ENCODE measurements at regions not wholly inside any gene's neighbourhood (a gene's known extent, or its start where the extent isn't known, plus 50 kb on each side); places are given as distances from the start of the nearest gene placed in this dataset.
A peak's percentile ranks its signal among the peaks of the same experiment; 100 is the strongest.

DNA sequence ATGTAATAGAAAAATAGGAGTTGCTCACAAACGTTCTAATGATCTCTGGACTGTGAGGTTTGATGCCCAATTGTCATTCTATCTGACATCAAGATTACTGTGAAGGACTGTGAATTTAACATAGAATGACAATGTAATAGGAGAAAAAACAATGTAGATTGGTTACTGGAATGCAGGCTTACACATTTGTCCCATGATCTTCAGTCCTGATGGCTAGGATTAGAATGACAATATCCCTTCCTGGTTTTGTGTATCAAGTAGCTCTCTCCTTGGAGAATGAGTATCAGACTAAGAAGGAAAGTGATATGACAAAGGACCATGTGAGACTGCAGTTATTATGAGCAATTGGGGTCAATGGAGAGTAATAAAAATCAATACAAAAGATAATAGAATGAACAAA, 862.2 kb upstream of the C9orf72 start:
- no peaks in the 10 kb centered on the region for H3K4me1 ChIP-seq
- H3K27me3 ChIP-seq: no peaks in the 10 kb centered on the region
- H3K36me3 ChIP-seq: no peaks in the 10 kb centered on the region
- no peaks in the 10 kb centered on the region for H3K9me3 ChIP-seq
- H3K27ac ChIP-seq: no peak overlapping the region
- TF ChIP-seq, protein P1, sequence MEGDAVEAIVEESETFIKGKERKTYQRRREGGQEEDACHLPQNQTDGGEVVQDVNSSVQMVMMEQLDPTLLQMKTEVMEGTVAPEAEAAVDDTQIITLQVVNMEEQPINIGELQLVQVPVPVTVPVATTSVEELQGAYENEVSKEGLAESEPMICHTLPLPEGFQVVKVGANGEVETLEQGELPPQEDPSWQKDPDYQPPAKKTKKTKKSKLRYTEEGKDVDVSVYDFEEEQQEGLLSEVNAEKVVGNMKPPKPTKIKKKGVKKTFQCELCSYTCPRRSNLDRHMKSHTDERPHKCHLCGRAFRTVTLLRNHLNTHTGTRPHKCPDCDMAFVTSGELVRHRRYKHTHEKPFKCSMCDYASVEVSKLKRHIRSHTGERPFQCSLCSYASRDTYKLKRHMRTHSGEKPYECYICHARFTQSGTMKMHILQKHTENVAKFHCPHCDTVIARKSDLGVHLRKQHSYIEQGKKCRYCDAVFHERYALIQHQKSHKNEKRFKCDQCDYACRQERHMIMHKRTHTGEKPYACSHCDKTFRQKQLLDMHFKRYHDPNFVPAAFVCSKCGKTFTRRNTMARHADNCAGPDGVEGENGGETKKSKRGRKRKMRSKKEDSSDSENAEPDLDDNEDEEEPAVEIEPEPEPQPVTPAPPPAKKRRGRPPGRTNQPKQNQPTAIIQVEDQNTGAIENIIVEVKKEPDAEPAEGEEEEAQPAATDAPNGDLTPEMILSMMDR (IDR thresholded peaks at IDR 0.05): no peak
- no peak for TF ChIP-seq POLR2A (IDR thresholded peaks at IDR 0.05)
- intact Hi-C loops (cut with DNase I): no loop called here
- H3K4me3 ChIP-seq: no peak overlapping the region
- no peak for ATAC-seq
- DNase-seq: no peak
- 21% methylated on average over 1 of the region's 1 CpG for WGBS (ENCODE audit: insufficient coverage, low coverage, low lambda C conversion rate, missing lambda C conversion rate)

DNA sequence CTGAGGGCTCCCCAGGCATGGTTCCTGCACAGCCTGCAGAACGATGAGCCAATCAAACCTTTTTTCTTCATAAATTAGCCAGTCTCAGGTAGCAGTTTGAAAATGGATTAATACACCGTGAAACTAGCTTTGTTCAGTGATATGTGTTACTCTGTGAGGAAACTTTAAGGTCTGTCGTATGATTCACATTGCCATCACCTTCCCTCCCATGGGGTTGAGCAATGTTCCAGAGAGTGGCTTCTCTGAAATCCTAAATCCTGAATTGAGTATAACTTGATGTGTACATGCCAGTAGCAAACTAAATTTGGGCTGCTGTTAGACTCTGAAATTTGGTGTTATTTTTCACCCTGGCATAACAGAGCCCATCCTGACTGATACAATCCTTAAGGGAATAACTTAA, 866.4 kb upstream of the C9orf72 start:
- intact Hi-C loops (cut with DNase I): no loop called here
- no peaks in the 10 kb centered on the region for H3K9me3 ChIP-seq
- no peak for ATAC-seq
- no peaks in the 10 kb centered on the region for H3K36me3 ChIP-seq
- no peaks in the 10 kb centered on the region for H3K4me1 ChIP-seq
- no peak overlapping the region for H3K4me3 ChIP-seq
- no peak for DNase-seq
- no peak overlapping the region for H3K27ac ChIP-seq
- H3K27me3 ChIP-seq: no peaks in the 10 kb centered on the region
- TF ChIP-seq, protein P1 (IDR thresholded peaks at IDR 0.05): no peak
- no peak for TF ChIP-seq POLR2A (IDR thresholded peaks at IDR 0.05)
- WGBS (ENCODE audit: insufficient coverage, low coverage, low lambda C conversion rate, missing lambda C conversion rate): 52% methylated on average over 3 of the region's 3 CpGs

DNA sequence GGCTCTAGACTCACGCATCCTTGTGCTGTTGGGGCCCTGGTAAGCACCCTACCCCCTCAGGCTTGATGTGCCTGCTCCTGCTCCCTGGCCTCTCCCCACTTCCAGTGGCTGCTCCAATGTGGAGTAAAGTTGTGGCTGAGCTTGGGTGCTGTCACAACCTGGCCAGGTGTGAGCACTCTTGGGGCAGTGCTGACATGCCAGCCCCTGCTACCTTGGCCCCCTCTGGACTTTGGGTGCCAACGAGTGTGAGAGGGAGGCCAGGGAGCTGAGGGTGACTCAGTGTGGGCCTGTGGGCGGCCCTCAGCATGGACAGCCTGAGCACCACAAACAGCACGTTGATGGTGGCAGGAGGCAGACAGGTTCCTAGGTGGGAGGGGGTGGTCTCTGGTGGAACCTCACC, 870.2 kb upstream of the C9orf72 start:
- no peaks in the 10 kb centered on the region for H3K9me3 ChIP-seq
- ATAC-seq: no peak
- DNase-seq: no peak
- no peaks in the 10 kb centered on the region for H3K36me3 ChIP-seq
- H3K4me3 ChIP-seq: no peak overlapping the region
- WGBS (ENCODE audit: insufficient coverage, low coverage, low lambda C conversion rate, missing lambda C conversion rate): 60% methylated on average over 1 of the region's 4 CpGs
- intact Hi-C loops (cut with DNase I): no loop called here
- H3K4me1 ChIP-seq: no peaks in the 10 kb centered on the region
- no peak for TF ChIP-seq POLR2A (IDR thresholded peaks at IDR 0.05)
- TF ChIP-seq, protein P1 (IDR thresholded peaks at IDR 0.05): no peak
- no peaks in the 10 kb centered on the region for H3K27me3 ChIP-seq
- H3K27ac ChIP-seq: no peak overlapping the region

DNA sequence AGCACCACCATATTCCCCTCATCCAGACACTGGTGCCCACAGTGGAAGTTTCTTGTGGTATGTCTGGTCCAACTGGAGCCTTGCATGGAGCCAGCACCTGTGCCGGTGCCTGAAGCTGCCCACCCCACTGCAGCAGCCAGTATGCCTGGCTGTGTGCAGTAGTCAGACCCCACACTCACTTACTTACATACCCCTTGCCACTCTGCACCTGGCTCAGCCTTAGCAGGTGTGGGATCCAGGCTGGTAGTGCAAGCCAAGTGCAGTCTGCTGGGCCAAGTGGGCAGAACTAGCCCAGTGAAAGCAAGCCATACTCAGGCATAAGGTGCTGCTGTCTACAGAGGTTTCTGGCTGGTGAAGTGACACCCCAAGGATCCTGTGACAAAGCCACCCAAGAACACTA, 871.4 kb upstream of the C9orf72 start:
- H3K27me3 ChIP-seq: no peaks in the 10 kb centered on the region
- peak in 1 of 4 donors; percentile 22 for ATAC-seq
- WGBS (ENCODE audit: insufficient coverage, low coverage, low lambda C conversion rate, missing lambda C conversion rate): no CpG with 5 or more reads among the region's 1 CpG

More for the DNA sequence above, 871.4 kb upstream of the C9orf72 start:
- TF ChIP-seq POLR2A (IDR thresholded peaks at IDR 0.05): no peak
- TF ChIP-seq, protein P1 (IDR thresholded peaks at IDR 0.05): no peak
- intact Hi-C loops (cut with DNase I): no loop called here
- Histone ChIP-seq H3K4me1 (no peaks in the 10 kb centered on the region), H3K9me3 (no peaks in the 10 kb centered on the region), H3K4me3 (no peak overlapping the region), H3K36me3 (no peaks in the 10 kb centered on the region), H3K27ac (no peak overlapping the region)
- no peak for DNase-seq

Measured in right lobe of liver (tissue), 6 donors.